COLO668 (cell line): ENCODE measurements at regions not wholly inside any gene's neighbourhood (a gene's known extent, or its start where the extent isn't known, plus 50 kb on each side); places are given as distances from the start of the nearest gene placed in this dataset.
"Not testable (repeated sequence)": the region's sequence is repeated elsewhere in the genome, so short reads cannot be mapped to it uniquely, and the experiment has no call there.

Experiments
- DNase-seq: peaks from one replicate; lab custom pipeline; 2025; ENCODE audit not compliant: unreplicated experiment; lab: John Stamatoyannopoulos, UW

- DNase-seq: no peak
These were observed 436.6 kb downstream of the MRPL39 start for GRCh38 chr21:25170681-25171080.

GRCh38 chr21:25169370-25169769 is 437.9 kb downstream of the MRPL39 start:
- DNase-seq: no peak

- DNase-seq: not testable (repeated sequence)
These were observed 440.4 kb downstream of the MRPL39 start for GRCh38 chr21:25166904-25167303.

GRCh38 chr21:25161571-25161970 is 445.7 kb downstream of the MRPL39 start:
- no peak for DNase-seq

- DNase-seq: not testable (repeated sequence)
These were observed 452.3 kb downstream of the MRPL39 start for GRCh38 chr21:25155020-25155419.

- no peak for DNase-seq
These were observed 458.3 kb downstream of the MRPL39 start for GRCh38 chr21:25149022-25149421.

GRCh38 chr21:25139414-25139813 is 467.9 kb downstream of the MRPL39 start:
- DNase-seq: no peak

- no peak for DNase-seq
These were observed 473.3 kb downstream of the MRPL39 start for GRCh38 chr21:25133939-25134338.

GRCh38 chr21:25127811-25128210 is 479.5 kb downstream of the MRPL39 start:
- DNase-seq: no peak

- no peak for DNase-seq
These were observed 480.3 kb downstream of the MRPL39 start for GRCh38 chr21:25127007-25127406.

- no peak for DNase-seq
These were observed 480.7 kb downstream of the MRPL39 start for GRCh38 chr21:25126564-25126963.

- no peak for DNase-seq
These were observed 488.6 kb downstream of the MRPL39 start for GRCh38 chr21:25118648-25119047.

GRCh38 chr21:25115021-25115420 is 492.3 kb downstream of the MRPL39 start:
- no peak for DNase-seq

GRCh38 chr21:25107708-25108107 is 499.6 kb downstream of the MRPL39 start:
- DNase-seq: no peak

- DNase-seq: no peak
These were observed 503.6 kb downstream of the MRPL39 start for GRCh38 chr21:25103500-25104207.

- DNase-seq: no peak
These were observed 509.6 kb downstream of the MRPL39 start for GRCh38 chr21:25097648-25098047.

- DNase-seq: no peak
These were observed 512.6 kb downstream of the MRPL39 start for GRCh38 chr21:25094695-25095094.

- no peak for DNase-seq
These were observed 514.8 kb downstream of the MRPL39 start for GRCh38 chr21:25092441-25093011.

- no peak for DNase-seq
These were observed 526.2 kb downstream of the MRPL39 start for GRCh38 chr21:25081096-25081495.

- DNase-seq: no peak
These were observed 526.6 kb downstream of the MRPL39 start for GRCh38 chr21:25080661-25081060.

- DNase-seq: no peak
These were observed 527.1 kb downstream of the MRPL39 start for GRCh38 chr21:25080141-25080540.

GRCh38 chr21:25079053-25079452 is 528.2 kb downstream of the MRPL39 start:
- no peak for DNase-seq

GRCh38 chr21:25062061-25062460 is 545.2 kb downstream of the MRPL39 start:
- DNase-seq: no peak
